NCI-H128 (cell line): ENCODE measurements at regions not wholly inside any gene's neighbourhood (a gene's known extent, or its start where the extent isn't known, plus 50 kb on each side); places are given as distances from the start of the nearest gene placed in this dataset.

Experiments
- DNase-seq: peaks from one replicate; lab custom pipeline; 2025; ENCODE audit not compliant: unreplicated experiment; lab: John Stamatoyannopoulos, UW

DNA sequence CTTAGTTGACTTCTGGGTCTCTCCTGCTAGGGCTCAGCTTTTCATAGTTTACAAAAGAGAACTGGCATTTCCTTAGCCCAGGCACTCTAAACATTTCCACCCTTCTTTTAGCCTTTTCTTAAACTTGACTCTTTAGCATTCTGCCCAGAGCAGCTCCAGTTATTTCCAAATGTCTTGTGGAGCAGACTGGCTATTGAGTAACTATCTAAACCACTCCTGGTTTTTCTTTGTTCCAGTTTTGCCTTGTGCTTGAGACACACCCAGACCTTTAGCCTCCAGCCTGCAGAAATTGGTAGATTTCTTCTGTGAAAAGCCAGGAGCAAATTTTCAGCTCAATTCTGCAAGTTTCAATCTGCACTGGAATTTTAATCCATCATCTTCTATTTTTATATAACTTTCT, 1813.1 kb downstream of the OLFM4 start:
- DNase-seq = no peak

DNA sequence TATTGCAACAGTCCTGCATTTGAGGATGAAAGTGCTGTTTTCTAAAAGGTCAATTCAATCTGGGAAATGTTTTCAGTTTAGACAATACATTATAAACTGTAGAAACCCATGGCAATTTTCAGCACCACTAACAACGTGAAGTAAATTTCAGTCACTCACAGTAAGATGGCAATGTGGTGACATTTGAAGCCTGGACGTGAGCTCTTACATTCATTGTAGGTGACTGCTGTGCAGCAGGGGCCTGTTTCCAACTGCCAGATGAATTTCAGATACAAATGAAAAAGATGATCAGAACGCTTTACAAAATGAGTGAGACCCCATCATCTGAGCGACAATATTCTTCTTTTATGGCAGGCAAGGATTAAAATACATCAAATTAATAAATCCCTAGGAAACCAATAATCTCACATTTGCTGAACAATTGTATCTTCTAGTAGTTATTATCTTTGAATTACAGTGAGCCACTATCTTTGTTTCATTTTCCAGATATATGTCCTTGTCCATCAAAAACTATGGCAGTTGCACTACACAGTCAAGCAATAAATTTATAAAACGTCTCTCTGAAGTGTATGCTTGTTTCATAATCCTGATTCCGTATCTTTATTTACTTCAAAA, 1816.8 kb downstream of the OLFM4 start:
- DNase-seq = no peak

DNA sequence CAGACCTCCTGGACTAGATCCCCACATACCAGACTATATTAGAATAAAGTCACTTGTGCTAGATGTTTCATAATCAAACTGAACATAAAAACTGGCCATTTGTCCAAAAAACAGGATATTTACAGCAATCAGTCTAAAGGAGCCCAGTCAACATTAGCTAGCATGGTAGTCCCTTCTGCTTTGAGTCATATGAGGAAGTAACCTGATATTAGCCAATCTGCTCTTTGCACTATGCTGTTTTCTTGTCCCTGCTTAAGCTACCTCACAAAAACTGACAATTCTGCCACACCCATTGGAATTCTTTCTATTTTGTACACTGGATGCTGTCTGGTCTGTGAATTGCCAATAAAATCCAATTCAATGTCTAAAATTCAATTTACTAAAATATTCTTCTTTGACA, 1824.2 kb downstream of the OLFM4 start:
- no peak for DNase-seq

DNA sequence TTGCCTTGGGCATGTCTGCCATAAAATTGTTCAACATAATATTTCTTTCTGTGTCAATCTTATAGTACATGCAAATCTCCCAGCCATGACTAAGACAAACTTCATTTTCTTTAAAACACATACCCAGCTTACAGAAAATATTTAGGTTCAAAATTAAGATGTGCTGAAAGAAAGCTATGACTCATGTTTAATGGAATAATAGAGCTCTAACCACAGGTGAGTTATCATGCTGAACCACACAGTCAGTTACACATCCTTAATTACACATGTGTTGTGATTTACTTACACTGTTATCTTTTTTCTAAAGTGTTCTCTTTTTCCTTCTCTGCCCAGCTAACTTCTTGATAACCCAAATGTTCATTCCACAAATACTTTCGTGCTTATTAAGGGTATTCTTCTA, 1831.2 kb downstream of the OLFM4 start:
- DNase-seq = no peak

DNA sequence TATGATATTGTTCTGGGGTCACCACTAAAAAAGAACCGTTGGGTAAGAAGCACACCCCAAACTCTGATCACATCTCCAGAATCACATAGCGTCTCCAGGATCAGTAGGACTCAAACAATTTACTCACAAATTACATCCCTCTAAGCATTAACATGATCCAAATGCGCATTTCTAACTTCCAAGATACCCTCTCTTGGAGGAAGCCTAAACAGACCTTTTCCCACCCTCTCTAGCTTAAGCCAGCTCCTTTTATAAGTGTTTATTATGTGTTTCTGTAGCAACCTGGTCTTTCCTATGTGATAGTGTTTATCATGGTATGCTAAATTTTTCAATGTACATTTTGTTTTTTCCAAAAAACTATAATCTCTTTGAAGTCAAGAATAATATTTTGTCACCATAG, 1846.5 kb downstream of the OLFM4 start:
- DNase-seq = no peak

DNA sequence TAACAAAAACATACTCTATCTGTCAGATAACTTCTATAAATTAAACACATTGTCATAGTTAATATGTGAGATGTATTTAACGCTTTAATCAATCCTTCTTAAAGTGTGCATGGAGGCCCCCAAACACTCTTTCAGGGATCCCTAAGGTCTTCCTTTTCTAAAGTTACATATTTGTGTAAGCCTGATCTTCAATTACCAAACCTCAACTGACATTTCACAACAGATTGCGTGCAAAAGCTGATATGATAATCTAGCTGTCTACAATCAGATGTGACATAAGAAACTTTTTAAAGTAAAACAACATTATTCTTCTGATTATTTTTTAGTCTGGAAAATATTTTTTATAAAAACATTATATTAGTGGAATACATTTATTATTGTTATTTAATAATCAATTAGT, 1850.4 kb downstream of the OLFM4 start:
- DNase-seq = no peak

DNA sequence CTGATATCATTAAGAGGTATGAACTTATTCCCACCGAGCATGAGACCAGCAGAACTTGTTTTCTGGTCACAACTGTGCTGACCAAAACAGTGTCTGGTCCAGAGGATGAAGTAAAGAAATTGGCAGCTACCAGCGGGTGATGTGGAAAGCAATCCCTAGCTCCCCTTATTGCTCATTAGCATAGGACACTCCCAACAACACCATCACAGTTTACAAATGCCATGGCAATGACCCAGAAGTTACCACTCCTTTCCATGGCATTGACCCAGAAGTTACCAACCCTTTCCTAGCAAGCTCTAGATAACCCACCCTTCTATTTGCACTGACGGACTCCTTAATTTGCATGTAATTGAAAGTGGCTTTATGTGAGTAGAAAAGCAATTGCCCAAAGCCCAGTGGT, 1856.1 kb downstream of the OLFM4 start:
- no peak for DNase-seq

DNA sequence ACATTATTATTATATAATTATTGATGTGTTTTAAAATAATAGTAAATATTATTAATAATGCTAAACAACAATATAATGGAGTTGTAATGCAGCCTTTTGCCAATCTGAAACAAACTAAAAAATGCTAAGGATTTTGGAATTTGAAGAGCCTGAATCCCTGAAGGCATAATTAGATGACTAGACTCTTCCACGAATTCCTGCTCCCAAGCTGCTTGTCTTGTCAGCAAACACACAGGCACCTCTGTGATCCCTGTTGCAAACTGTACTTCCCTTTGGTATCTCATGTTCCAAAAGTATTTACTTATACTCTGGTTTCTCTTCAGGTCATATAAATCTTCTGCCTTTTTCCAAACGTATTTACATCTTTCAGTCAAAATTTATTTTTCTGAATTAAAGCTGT, 1862.4 kb downstream of the OLFM4 start:
- DNase-seq = no peak

DNA sequence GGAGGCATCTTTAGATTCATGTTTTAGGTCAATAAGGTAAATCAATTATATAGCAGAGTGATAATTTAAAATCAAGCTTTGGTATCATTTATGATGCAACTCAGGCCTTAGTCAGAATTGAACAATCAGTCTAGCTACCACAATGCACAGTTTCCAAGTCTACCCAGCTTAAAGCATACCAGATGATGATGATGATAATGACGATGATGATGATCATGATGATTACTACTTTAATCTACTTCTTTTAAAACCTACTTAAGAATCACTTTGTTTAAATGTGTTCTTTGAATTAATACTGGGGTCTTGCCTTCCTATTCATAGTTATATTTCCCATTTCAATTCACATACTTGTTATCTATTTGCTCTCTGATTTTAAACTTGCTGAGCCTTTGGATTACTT, 1872.7 kb downstream of the OLFM4 start:
- no peak for DNase-seq

DNA sequence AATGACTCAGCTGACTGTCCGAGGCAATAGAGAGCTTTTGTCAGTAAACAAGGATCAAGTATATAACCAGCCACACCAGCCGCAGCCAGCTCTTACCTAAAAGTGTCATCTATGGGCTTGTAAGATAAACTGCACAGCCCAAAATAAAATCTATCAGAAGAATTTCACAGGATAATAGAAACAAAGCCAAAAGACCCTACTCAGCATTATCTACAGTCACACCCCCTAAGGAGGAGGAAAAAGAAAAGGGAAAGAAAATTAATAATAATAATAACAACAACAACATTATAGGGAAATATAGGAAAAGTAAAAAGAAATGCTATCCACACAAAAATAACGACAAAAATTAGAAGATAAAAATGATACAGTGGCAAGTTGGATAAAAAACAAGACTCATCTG, 1883.8 kb downstream of the OLFM4 start:
- DNase-seq = no peak

DNA sequence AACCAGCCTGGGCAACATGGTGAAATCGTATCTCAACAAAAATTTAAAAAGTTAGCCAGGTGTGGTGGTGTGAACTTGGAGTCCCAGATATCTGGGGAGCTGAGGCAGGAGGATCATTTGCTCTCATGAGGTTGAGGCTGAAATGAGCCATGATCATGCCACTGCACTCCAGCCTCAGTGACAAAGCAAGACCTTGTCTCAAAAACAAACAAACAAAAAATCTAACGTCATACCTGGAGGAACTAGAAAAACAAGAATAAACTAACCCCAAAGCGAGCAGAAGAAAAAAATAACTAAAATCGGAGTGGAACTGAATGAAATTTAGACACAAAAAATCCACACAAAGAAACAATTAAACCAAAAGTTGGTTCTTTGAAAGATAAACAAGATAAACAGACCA, 1885.1 kb downstream of the OLFM4 start:
- no peak for DNase-seq

DNA sequence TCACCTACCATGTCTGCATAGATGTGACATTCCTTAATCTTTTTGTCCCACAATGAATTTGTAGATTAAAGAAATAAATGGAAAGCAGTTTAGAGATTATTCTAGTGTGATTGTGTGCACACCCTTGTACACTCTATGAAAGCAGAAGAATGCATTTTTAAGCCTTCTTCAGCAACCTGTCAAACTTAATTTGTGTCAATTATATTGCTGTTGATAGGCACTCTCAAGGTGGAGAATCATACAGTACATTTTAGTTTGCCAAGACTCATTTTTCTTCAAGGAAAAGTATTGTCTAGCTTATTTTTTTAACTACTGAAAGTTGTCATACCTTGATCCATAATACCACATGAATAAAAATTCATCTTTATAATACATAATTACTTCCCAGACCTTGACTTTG, 1898.9 kb downstream of the OLFM4 start:
- no peak for DNase-seq

DNA sequence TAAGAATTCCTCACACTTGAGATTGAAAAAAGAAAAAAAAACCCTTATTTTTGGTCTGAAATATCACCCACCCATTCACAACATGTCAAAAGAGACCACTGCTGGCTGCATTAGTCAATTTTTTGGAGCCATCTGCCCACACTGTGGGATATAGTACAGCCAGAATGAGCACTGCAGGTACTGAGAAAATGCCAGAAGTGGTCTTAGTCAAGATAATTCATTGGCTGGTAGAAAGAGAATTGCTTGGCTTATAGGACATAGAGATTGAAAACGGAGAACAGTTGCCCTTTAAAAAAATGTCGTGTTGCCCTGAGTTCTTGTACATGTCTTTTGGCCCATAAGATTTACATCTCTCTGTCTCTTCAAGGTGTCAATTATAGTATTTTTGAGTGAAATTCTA, 1899.5 kb downstream of the OLFM4 start:
- DNase-seq = no peak

DNA sequence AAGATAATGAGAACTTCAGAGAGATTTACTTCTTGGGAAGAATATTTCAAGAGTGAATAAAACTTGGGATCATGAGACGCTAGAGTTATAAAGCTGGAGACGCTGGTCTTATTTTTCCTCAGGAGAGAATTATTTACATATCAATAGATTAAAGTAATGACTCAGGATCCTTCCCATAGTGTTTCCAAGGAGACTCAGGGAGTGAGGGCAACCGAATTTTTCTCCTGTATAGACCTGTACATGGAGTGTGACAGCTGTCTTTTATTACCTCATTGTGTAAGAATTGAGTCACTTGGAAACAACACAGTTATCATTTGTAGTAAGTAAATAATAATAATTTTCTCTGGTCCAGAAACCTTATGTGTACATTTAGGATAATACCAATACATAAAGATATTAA, 1905.5 kb downstream of the OLFM4 start:
- DNase-seq = no peak

DNA sequence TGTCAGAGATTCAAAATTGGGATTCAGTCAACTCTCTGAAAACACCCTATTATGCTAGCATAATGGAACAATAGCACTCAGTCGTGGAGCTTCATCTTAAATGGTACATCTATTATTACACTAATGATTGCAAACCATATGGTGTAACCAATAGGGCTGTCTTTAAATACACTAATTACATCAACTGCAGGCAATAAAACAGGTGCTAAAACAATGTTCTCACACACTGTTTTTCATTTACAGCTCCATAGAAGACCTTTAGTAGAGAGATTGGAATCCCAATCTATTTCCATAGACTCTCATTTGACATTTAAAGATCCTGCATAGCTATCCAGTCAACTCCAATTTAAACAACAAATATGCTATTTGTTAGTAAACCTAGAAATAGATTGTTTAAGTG, 1917.4 kb downstream of the OLFM4 start:
- DNase-seq = no peak

DNA sequence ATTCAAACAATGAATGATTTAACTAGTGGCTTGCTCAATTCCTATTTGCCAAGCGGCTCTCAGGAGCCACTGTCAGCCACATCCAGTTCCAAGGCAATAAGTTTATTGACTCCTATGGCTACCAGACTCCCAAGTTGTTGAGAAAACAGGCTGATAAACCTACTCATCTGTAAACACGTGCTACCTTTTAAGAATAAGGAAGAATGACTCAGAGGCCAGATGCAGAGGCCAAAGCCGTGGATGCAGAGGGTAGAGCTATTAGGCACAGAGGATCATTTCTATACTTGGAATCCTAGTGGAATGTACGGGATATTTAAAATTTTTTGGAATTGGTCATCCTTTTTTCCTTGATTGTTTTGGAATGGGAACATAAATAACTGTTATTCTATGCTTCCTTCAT, 1921.1 kb downstream of the OLFM4 start:
- DNase-seq = no peak

DNA sequence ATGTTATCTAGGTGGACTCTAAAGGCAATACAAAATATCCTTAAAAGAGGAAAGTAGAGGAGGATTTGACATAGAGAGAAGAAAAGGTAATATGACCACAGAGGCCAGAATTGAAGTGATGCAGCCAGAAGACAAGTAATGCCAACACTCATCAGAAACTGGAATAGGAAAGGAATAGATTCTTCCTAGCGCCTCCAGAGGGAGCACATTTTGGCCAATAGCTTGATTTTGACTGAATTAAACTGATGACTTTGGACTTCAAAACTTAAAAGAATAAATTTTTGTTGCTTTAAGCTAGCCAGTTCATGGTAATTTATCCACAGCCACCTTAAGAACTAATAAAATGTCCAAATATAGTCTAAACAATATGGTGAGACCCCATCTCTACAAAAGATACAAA, 1921.9 kb downstream of the OLFM4 start:
- no peak for DNase-seq

DNA sequence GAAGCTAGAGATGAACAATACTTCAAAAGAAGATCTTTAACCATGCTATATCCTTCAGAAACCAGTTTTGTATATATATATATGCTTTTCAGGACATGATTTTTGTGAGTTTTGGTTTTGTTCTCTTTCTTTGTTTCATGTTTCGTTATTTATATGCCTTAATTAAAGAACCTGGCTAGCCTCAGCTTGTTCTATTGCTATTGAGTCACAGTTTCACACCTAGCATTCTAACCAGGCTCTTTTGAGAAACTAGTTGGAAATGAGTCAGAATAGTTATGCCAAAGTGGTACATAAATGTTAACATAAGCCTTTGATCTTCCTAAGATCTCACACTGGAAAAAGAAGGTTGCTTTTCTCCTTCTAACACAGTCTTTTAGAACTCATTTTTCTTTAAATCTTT, 1925.2 kb downstream of the OLFM4 start:
- DNase-seq = no peak

DNA sequence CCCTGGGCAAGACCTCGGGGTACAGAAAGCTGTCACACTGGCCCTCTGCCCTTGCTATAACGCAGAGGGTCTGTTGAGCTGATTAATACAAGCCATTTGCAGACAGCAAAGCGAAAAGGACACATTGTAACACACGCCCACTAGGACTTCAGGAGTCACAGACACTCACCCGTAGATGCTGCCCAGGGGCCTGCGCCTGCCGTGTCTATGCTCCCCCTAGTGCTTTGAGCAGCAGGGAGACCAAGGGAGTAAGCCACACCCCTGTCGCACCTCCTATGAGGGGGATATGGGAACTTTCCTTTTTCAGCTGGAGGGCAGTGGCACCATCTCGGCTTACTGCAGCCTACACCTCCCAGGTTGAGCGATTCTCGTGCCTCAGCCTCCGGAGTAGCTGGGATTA, 1930.2 kb downstream of the OLFM4 start:
- DNase-seq = no peak

DNA sequence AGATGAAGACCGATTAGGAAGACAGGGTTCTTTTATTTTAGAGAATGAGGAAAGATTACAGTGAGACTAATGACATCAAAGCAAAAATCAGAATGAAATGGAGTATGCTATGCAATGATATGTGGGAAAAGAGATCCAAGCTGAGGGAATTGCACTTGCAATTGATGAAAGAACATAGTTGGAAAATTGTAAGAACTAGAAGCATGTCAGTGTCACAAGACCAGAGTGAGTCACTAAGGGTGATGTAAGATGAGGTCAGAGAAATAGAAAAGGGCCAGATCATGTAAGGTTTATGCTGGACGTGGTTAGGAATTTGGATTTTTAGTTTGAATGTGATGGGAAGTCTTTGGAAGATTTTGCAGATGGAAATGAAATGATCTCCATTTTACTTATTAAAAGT, 1937.3 kb downstream of the OLFM4 start:
- no peak for DNase-seq

DNA sequence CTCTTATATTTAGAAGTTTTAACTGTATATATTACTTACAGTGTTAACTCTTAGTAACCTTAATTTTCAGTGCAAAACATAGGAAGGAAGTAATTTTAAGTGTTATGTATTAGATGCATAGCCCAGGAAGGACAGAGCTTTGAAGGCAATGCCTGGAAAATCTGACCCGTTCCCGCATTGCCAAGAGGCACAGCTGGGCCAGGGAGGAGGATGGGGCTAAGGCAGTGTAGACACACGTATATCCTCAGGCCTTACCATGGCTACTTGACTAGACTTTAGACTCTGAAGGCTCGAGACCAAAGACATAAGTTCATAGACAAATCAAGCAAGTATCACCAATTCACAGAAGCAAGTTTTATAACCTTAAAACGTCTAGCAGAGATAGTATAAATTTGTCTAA, 1944.2 kb downstream of the OLFM4 start:
- no peak for DNase-seq

DNA sequence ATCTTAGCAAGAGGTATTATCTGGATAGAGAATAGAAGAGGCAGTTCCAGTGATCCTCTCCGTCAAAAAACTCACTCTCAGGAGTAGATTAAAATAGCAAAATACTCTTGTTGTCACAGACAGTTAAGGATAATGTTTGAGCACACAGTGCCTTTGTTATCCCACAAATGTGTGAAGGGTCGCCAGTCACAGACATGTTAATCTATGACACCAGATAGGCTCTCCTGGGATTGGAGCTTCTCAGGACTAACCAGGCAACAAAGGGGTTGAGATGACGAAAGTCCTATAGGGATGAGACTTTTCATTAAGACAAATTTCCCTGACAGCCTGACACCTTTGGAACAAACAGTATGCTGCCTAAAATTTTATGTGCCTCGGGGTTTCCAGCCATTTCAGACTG, 1947.1 kb downstream of the OLFM4 start:
- no peak for DNase-seq

DNA sequence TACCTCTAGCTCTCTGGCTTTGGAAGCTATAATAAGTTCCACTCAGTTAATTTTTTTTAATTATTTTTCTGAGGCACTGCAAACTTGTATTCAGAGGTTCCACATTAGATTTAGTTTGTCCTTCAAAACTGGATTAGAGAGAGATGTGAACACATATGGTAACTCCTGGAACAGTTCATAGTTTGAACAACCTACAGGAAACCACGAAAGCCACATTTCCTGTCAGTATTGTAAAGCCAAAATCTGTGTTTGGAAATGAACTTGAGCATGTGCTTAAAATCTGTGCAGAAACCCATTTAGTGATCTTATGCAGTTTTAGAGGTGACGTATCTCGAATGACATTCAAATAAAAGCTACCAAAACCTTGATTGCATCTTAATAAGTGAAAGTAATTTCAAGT, 1952.0 kb downstream of the OLFM4 start:
- DNase-seq = no peak

DNA sequence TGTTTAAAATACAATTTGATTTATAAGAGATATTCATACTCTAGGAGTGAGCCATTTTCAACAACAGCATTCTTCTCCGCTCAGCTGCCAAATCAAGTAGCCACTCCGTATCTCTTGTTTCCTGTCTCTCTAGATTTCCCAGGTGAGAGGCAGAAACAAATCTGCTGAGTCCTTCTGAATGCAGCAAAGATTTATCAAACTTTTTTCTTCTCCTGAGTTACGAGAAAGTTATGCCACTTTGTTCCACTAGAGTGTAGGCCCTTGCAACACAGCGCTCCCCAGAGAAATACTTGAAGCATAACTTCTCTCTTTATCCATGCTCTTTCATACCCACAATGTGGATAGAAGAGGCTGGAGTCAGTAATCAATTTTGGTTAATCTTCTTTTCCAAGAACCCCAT, 1960.8 kb downstream of the OLFM4 start:
- no peak for DNase-seq
